ENCODE measurements at regions not wholly inside any gene's neighbourhood (a gene's known extent, or its start where the extent isn't known, plus 50 kb on each side); places are given as distances from the start of the nearest gene placed in this dataset.

GRCh38 chr2:207256476-207257207 is 90.9 kb upstream of the KLF7 start:
- TF ChIP-seq CTCF (IDR thresholded peaks at IDR 0.05), result no peak
- no peak for TF ChIP-seq POLR2A (IDR thresholded peaks at IDR 0.05)

Data from heart left ventricle (tissue), 13 donors.